SU-DHL-6 (cell line): ENCODE measurements at regions not wholly inside any gene's neighbourhood (a gene's known extent, or its start where the extent isn't known, plus 50 kb on each side); places are given as distances from the start of the nearest gene placed in this dataset.

ENCODE experiments used
- H2AFZ ChIP-seq: fragments of 200-600 bp; sonication (generic); 2 replicates; pipeline ENCODE4 v1.6.1; 2014; ENCODE audit warnings: low read depth, mild to moderate bottlenecking, moderate library complexity, mixed read lengths, antibody characterized with exemption, low read length; ENCODE audit not compliant: severe bottlenecking
- H3F3A ChIP-seq: fragments of 200-600 bp; shearing (Covaris generic); 2 replicates; pipeline ENCODE4 v1.6.0; 2016; ENCODE audit warnings: antibody characterized with exemption, mild to moderate bottlenecking; ENCODE audit not compliant: insufficient read depth
- H3K27ac ChIP-seq: fragments of 200-600 bp; sonication (generic); 2 replicates; pipeline ENCODE4 v1.5.1; 2016; ENCODE audit warnings: low read depth, mild to moderate bottlenecking, low read length, moderate library complexity, mixed read lengths
- H3K27me3 ChIP-seq: fragments of 200-600 bp; sonication (generic), shearing (Covaris generic); 2 replicates; pipeline ENCODE4 v1.6.0; 2014; ENCODE audit warnings: mild to moderate bottlenecking, low read length
- H3K36me3 ChIP-seq: fragments of 200-600 bp; sonication (generic); 2 replicates; pipeline ENCODE4 v1.6.1; 2014; ENCODE audit warnings: mild to moderate bottlenecking, low read length, mixed read lengths
- H3K4me2 ChIP-seq: fragments of 300-600, 200-600 bp; shearing (Covaris generic), sonication (generic); 2 replicates; pipeline ENCODE4 v1.6.0; 2014; ENCODE audit warnings: low read length, low read depth, mild to moderate bottlenecking; ENCODE audit not compliant: poor library complexity, severe bottlenecking
- H3K4me3 ChIP-seq: fragments of 200-600 bp; sonication (generic); 2 replicates; pipeline ENCODE4 v1.5.1; 2014; ENCODE audit warnings: antibody characterized with exemption, low read length, mild to moderate bottlenecking, mixed read lengths; ENCODE audit not compliant: insufficient read depth, poor library complexity, severe bottlenecking
- H3K79me2 ChIP-seq: fragments of 200-600 bp; sonication (generic); 2 replicates; pipeline ENCODE4 v1.6.1; 2014; ENCODE audit warnings: mild to moderate bottlenecking, low read length, moderate library complexity; ENCODE audit not compliant: insufficient read depth
- H3K9ac ChIP-seq: fragments of 200-600 bp; sonication (generic); 2 replicates; pipeline ENCODE4 v1.7.0; 2014; ENCODE audit warnings: mild to moderate bottlenecking, low read length
- H3K9me2 ChIP-seq: fragments of 200-600 bp; sonication (generic); replicated peaks from 2 replicates; pipeline ENCODE4 v1.6.1; 2014; ENCODE audit warnings: low read length; ENCODE audit not compliant: insufficient read depth
- H3K9me3 ChIP-seq: fragments of 200-600 bp; sonication (generic); 2 replicates; pipeline ENCODE4 v1.6.1; 2014; ENCODE audit warnings: low read length, mixed read lengths; ENCODE audit not compliant: insufficient read depth
- H4K20me1 ChIP-seq: fragments of 200-600 bp; sonication (generic); 2 replicates; pipeline ENCODE4 v1.6.1; 2014; ENCODE audit warnings: low read depth, mild to moderate bottlenecking, antibody characterized with exemption, low read length, moderate library complexity, mixed read lengths
- EZH2phosphoT487 ChIP-seq: fragments of 200-600 bp; sonication (generic), shearing (Covaris generic); conservative IDR thresholded peaks from 2 replicates; pipeline ENCODE4 v1.6.1; 2018; ENCODE audit warnings: mild to moderate bottlenecking, antibody characterized with exemption, low read length, moderate library complexity, mixed read lengths
- TF ChIP-seq, protein P1 (sequence below): fragments of 200-600 bp; sonication (generic); IDR thresholded peaks from one replicate; pipeline ENCODE4 v1.5.1; 2017; ENCODE audit warnings: antibody characterized with exemption, mild to moderate bottlenecking, low read length, moderate library complexity; ENCODE audit not compliant: insufficient read depth, poor library complexity, severe bottlenecking

DNA sequence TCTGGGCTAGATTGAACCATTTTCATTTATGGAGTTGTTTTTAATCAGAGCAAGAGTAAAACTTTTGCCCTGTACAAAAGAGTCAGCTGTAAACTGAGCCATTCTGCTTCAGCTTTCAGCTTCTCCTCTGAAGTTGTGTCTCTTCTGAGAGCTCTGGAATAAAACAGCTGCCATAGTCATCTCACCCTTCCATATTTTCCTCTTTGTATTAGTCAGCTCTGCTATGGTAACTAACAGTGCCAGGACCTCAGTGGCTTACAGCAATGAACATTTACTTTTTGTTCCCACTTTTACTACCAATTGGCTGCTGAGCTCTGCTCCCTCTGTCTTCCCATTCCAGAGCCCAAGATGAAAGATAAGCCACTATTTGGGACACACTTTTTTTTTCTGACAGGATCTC is 178.5 kb downstream of the DAD1 start:
- H3K27ac ChIP-seq, result no peak overlapping the region
- no peak overlapping the region for H3K4me2 ChIP-seq
- no peak overlapping the region for H2AFZ ChIP-seq
- no peaks in the 10 kb centered on the region for H4K20me1 ChIP-seq
- no peak overlapping the region for H3K9ac ChIP-seq
- TF ChIP-seq, protein P1, sequence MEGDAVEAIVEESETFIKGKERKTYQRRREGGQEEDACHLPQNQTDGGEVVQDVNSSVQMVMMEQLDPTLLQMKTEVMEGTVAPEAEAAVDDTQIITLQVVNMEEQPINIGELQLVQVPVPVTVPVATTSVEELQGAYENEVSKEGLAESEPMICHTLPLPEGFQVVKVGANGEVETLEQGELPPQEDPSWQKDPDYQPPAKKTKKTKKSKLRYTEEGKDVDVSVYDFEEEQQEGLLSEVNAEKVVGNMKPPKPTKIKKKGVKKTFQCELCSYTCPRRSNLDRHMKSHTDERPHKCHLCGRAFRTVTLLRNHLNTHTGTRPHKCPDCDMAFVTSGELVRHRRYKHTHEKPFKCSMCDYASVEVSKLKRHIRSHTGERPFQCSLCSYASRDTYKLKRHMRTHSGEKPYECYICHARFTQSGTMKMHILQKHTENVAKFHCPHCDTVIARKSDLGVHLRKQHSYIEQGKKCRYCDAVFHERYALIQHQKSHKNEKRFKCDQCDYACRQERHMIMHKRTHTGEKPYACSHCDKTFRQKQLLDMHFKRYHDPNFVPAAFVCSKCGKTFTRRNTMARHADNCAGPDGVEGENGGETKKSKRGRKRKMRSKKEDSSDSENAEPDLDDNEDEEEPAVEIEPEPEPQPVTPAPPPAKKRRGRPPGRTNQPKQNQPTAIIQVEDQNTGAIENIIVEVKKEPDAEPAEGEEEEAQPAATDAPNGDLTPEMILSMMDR, result no peak
- TF ChIP-seq EZH2phosphoT487, result no peak
- no peaks in the 10 kb centered on the region for H3K9me3 ChIP-seq
- no peaks in the 10 kb centered on the region for H3K9me2 ChIP-seq
- H3K27me3 ChIP-seq, result no peaks in the 10 kb centered on the region
- no peaks in the 10 kb centered on the region for H3F3A ChIP-seq
- no peaks in the 10 kb centered on the region for H3K36me3 ChIP-seq
- no peaks in the 10 kb centered on the region for H3K79me2 ChIP-seq
- H3K4me3 ChIP-seq, result no peak overlapping the region

DNA sequence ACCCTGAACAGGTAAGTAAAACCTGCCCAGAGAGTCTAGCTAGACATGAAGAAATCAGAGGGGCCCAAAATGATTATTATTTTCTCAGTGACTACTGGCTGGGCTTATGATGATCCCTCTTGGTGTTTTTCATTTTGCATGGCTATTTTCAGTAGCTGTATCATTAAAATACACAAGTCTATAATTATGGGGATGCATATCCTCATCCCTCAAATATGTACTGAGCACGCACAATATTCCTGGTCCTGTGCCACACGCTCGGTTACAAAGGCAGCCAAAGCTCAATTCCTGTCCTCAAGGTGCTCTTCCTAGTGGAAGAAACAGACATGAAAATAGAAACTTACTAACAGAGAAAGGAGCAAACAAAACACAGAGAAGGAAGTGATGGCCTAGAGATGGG is 180.0 kb downstream of the DAD1 start:
- Histone ChIP-seq H3K27me3 (no peaks in the 10 kb centered on the region), H3K4me3 (no peak overlapping the region), H3K9ac (no peak overlapping the region), H3K27ac (no peak overlapping the region), H3F3A (no peaks in the 10 kb centered on the region), H3K9me3 (no peaks in the 10 kb centered on the region), H4K20me1 (no peaks in the 10 kb centered on the region), H2AFZ (no peak overlapping the region), H3K36me3 (no peaks in the 10 kb centered on the region), H3K9me2 (no peaks in the 10 kb centered on the region), H3K79me2 (no peaks in the 10 kb centered on the region), H3K4me2 (no peak overlapping the region)
- no peak for TF ChIP-seq EZH2phosphoT487
- TF ChIP-seq, protein P1, result no peak

DNA sequence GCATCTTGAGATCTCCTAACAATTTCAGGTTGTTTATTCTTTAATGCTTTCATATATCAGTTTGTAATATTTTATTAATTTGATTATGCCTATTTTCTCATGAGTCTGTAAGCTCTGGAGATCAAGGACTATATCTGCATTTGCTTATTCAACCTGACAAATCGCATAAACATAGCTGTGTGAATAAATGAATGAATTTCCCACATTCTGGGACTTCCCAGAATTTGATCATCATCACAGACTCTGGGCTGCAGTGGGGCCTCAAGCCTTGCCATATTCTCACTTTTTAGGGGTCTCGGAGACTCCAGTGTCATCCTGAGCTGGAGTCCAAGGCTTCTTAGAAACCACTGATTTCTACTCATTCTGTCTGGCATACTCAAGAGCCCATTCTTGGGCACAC is 180.5 kb downstream of the DAD1 start:
- Histone ChIP-seq H3K9ac (no peak overlapping the region), H4K20me1 (no peaks in the 10 kb centered on the region), H2AFZ (no peak overlapping the region), H3F3A (no peaks in the 10 kb centered on the region), H3K9me3 (no peaks in the 10 kb centered on the region), H3K9me2 (no peaks in the 10 kb centered on the region), H3K79me2 (no peaks in the 10 kb centered on the region), H3K27me3 (no peaks in the 10 kb centered on the region), H3K36me3 (no peaks in the 10 kb centered on the region), H3K27ac (no peak overlapping the region), H3K4me2 (no peak overlapping the region), H3K4me3 (no peak overlapping the region)
- TF ChIP-seq, protein P1, result no peak
- no peak for TF ChIP-seq EZH2phosphoT487
